ENCODE measurements at regions not wholly inside any gene's neighbourhood (a gene's known extent, or its start where the extent isn't known, plus 50 kb on each side); places are given as distances from the start of the nearest gene placed in this dataset.
A peak's percentile ranks its signal among the peaks of the same experiment; 100 is the strongest.

DNA sequence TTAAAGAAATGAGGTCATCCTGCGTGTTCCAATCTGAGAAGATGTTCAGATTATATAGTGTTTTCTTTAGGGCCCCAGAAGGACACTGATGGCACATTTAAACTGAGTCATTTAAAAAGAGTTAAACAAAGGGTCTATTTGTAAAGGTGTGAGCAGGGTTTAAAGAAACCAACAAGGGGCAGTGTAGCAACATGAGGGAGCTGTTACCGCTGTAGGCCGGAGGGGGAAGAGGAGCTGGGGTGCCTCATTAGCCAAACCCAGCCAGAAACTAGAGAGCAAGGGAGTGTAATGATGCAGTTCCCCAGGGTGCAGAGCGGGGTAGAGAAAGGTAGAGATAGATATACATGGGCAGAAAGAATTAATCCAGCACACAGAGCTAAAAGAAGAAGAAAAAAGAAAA is 160.4 kb downstream of the TBX5 start:
- TF ChIP-seq NR1H2 (CRISPR knock-in tag; IDR thresholded peaks at IDR 0.05) (no peak), TARDBP (IDR thresholded peaks at IDR 0.05) (no peak), YY1 (IDR thresholded peaks at IDR 0.05; ENCODE audit: borderline replicate concordance in 1 of 3, control insufficient read depth in 1 of 3, extremely low read depth in 1 of 3, insufficient read depth in 3 of 3, insufficient read length in 1 of 3, insufficient replicate concordance in 2 of 3, low read depth in 1 of 3, low read length in 2 of 3) (no peak), HNRNPUL1 (IDR thresholded peaks at IDR 0.05; ENCODE audit: low read length) (no peak), CTCF (IDR thresholded peaks at IDR 0.05 in 2 of 3, conservative IDR thresholded peaks at IDR 0.05 in 1 of 3; ENCODE audit: insufficient read depth in 2 of 3, low read depth in 1 of 3, low read length in 3 of 3) (peak in 2 of 3 experiments; percentile 29 to 40; a peak in 3 of 6 replicates), PHF21A (IDR thresholded peaks at IDR 0.05; ENCODE audit: borderline replicate concordance, low read depth) (no peak), EZH2 (IDR thresholded peaks at IDR 0.05; ENCODE audit: borderline replicate concordance, low read depth, low read length) (no peak), ZNF79 (CRISPR knock-in tag; IDR thresholded peaks at IDR 0.05; ENCODE audit: low read depth) (no peak), CBX2 (IDR thresholded peaks at IDR 0.05; ENCODE audit: insufficient read depth, low read length, poor library complexity, severe bottlenecking) (no peak)
- TF ChIP-seq, protein P1, sequence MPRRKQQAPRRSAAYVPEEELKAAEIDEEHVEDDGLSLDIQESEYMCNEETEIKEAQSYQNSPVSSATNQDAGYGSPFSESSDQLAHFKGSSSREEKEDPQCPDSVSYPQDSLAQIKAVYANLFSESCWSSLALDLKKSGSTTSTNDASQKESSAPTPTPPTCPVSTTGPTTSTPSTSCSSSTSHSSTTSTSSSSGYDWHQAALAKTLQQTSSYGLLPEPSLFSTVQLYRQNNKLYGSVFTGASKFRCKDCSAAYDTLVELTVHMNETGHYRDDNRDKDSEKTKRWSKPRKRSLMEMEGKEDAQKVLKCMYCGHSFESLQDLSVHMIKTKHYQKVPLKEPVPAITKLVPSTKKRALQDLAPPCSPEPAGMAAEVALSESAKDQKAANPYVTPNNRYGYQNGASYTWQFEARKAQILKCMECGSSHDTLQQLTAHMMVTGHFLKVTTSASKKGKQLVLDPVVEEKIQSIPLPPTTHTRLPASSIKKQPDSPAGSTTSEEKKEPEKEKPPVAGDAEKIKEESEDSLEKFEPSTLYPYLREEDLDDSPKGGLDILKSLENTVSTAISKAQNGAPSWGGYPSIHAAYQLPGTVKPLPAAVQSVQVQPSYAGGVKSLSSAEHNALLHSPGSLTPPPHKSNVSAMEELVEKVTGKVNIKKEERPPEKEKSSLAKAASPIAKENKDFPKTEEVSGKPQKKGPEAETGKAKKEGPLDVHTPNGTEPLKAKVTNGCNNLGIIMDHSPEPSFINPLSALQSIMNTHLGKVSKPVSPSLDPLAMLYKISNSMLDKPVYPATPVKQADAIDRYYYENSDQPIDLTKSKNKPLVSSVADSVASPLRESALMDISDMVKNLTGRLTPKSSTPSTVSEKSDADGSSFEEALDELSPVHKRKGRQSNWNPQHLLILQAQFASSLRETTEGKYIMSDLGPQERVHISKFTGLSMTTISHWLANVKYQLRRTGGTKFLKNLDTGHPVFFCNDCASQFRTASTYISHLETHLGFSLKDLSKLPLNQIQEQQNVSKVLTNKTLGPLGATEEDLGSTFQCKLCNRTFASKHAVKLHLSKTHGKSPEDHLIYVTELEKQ (CRISPR knock-in tag; IDR thresholded peaks at IDR 0.05): no peak
